ENCODE measurements at regions not wholly inside any gene's neighbourhood (a gene's known extent, or its start where the extent isn't known, plus 50 kb on each side); places are given as distances from the start of the nearest gene placed in this dataset.

GRCh38 chr12:67589078-67589477 is 59.5 kb upstream of the DYRK2 start:
- DNase-seq (ENCODE audit: low spot score), result no peak

- no peak for DNase-seq (ENCODE audit: low spot score)
Observed at GRCh38 chr12:67590149-67590790, 58.3 kb upstream of the DYRK2 start.

- DNase-seq (ENCODE audit: low spot score), result peak; percentile 23
Observed at GRCh38 chr12:67592228-67593011, 56.1 kb upstream of the DYRK2 start.

- peak; percentile 9 for DNase-seq (ENCODE audit: low spot score)
Observed at GRCh38 chr12:67593041-67593440, 55.5 kb upstream of the DYRK2 start.

GRCh38 chr12:67593461-67594330 is 54.8 kb upstream of the DYRK2 start:
- no peak for DNase-seq (ENCODE audit: low spot score)

GRCh38 chr12:67594888-67595287 is 53.7 kb upstream of the DYRK2 start:
- no peak for DNase-seq (ENCODE audit: low spot score)

- DNase-seq (ENCODE audit: low spot score), result no peak
Observed at GRCh38 chr12:67595365-67595764, 53.2 kb upstream of the DYRK2 start.

- DNase-seq (ENCODE audit: low spot score), result no peak
Observed at GRCh38 chr12:67598598-67598997, 49.9 kb upstream of the DYRK2 start.
